ENCODE measurements at regions not wholly inside any gene's neighbourhood (a gene's known extent, or its start where the extent isn't known, plus 50 kb on each side); places are given as distances from the start of the nearest gene placed in this dataset.
A peak's percentile ranks its signal among the peaks of the same experiment; 100 is the strongest.

GRCh38 chr5:29878599-29878998 is 1314.9 kb upstream of the CDH6 start:
- TF ChIP-seq CTCF (IDR thresholded peaks at IDR 0.05) (no peak), POLR2A (IDR thresholded peaks at IDR 0.05) (no peak)
- no peak for DNase-seq
- H3K9me3 ChIP-seq: no peaks in the 10 kb centered on the region
- no peak overlapping the region for H3K4me3 ChIP-seq
- H3K27me3 ChIP-seq: no peaks in the 10 kb centered on the region
- WGBS, 2 donors: 87 to 98% methylated on average over 2 of the region's 2 CpGs
- H3K36me3 ChIP-seq (ENCODE audit: low read depth, missing control alignments): no peaks in the 10 kb centered on the region
- H3K27ac ChIP-seq: no peak overlapping the region
- intact Hi-C loops (cut with DNase I; ENCODE audit: low total_unique reads): no loop called here
- H3K4me1 ChIP-seq: no peaks in the 10 kb centered on the region

GRCh38 chr5:29867155-29867554 is 1326.3 kb upstream of the CDH6 start:
- no peak overlapping the region for H3K4me3 ChIP-seq
- 87 to 90% methylated on average over 2 of the region's 2 CpGs for WGBS, 2 donors
- intact Hi-C loops (cut with DNase I; ENCODE audit: low total_unique reads): no loop called here
- TF ChIP-seq CTCF (IDR thresholded peaks at IDR 0.05) (no peak), POLR2A (IDR thresholded peaks at IDR 0.05) (no peak)
- no peak overlapping the region for H3K27ac ChIP-seq
- no peaks in the 10 kb centered on the region for H3K27me3 ChIP-seq
- no peak for DNase-seq
- no peaks in the 10 kb centered on the region for H3K9me3 ChIP-seq
- no peaks in the 10 kb centered on the region for H3K36me3 ChIP-seq (ENCODE audit: low read depth, missing control alignments)
- H3K4me1 ChIP-seq: no peaks in the 10 kb centered on the region

- Histone ChIP-seq H3K27ac (no peak overlapping the region), H3K4me3 (no peak overlapping the region), H3K36me3 (ENCODE audit: low read depth, missing control alignments) (no peaks in the 10 kb centered on the region), H3K4me1 (no peaks in the 10 kb centered on the region), H3K9me3 (no peaks in the 10 kb centered on the region), H3K27me3 (no peaks in the 10 kb centered on the region)
- intact Hi-C loops (cut with DNase I; ENCODE audit: low total_unique reads): no loop called here
- DNase-seq: no peak
- WGBS, 2 donors: 41 to 45% methylated on average over 2 of the region's 2 CpGs
- TF ChIP-seq POLR2A (IDR thresholded peaks at IDR 0.05) (no peak), CTCF (IDR thresholded peaks at IDR 0.05) (no peak)
Measured at GRCh38 chr5:29853711-29854220, 1339.7 kb upstream of the CDH6 start.

GRCh38 chr5:29852329-29852728 is 1341.2 kb upstream of the CDH6 start:
- TF ChIP-seq POLR2A (IDR thresholded peaks at IDR 0.05) (no peak), CTCF (IDR thresholded peaks at IDR 0.05) (no peak)
- H3K4me1 ChIP-seq: no peaks in the 10 kb centered on the region
- no peaks in the 10 kb centered on the region for H3K9me3 ChIP-seq
- no peaks in the 10 kb centered on the region for H3K36me3 ChIP-seq (ENCODE audit: low read depth, missing control alignments)
- intact Hi-C loops (cut with DNase I; ENCODE audit: low total_unique reads): no loop called here
- H3K27me3 ChIP-seq: no peaks in the 10 kb centered on the region
- no peak overlapping the region for H3K27ac ChIP-seq
- WGBS, 2 donors: 74 to 88% methylated on average over 2 of the region's 2 CpGs
- H3K4me3 ChIP-seq: no peak overlapping the region
- DNase-seq: no peak

GRCh38 chr5:29845206-29845605 is 1348.3 kb upstream of the CDH6 start:
- H3K36me3 ChIP-seq (ENCODE audit: low read depth, missing control alignments): no peaks in the 10 kb centered on the region
- TF ChIP-seq CTCF (IDR thresholded peaks at IDR 0.05): no peak
- no peak for TF ChIP-seq POLR2A (IDR thresholded peaks at IDR 0.05)
- H3K4me1 ChIP-seq: no peaks in the 10 kb centered on the region
- H3K4me3 ChIP-seq: peak overlapping the region in 1 of 2 donors; percentile 10
- WGBS, 2 donors: 62 to 79% methylated on average over 3 of the region's 3 CpGs
- DNase-seq: no peak
- intact Hi-C loops (cut with DNase I; ENCODE audit: low total_unique reads): no loop called here
- H3K9me3 ChIP-seq: no peaks in the 10 kb centered on the region
- H3K27me3 ChIP-seq: no peaks in the 10 kb centered on the region
- no peak overlapping the region for H3K27ac ChIP-seq

All from testis (tissue), 2 donors.